GM12874 (cell line): ENCODE measurements at regions not wholly inside any gene's neighbourhood (a gene's known extent, or its start where the extent isn't known, plus 50 kb on each side); places are given as distances from the start of the nearest gene placed in this dataset.

Experiments
- TF ChIP-seq, protein P1 (sequence below): IDR thresholded peaks from 2 replicates; pipeline ENCODE4 v1.5.1; 2011; ENCODE audit warnings: low read depth, mild to moderate bottlenecking, control low read depth, low read length, moderate library complexity; ENCODE audit not compliant: insufficient read depth

- TF ChIP-seq, protein P1, sequence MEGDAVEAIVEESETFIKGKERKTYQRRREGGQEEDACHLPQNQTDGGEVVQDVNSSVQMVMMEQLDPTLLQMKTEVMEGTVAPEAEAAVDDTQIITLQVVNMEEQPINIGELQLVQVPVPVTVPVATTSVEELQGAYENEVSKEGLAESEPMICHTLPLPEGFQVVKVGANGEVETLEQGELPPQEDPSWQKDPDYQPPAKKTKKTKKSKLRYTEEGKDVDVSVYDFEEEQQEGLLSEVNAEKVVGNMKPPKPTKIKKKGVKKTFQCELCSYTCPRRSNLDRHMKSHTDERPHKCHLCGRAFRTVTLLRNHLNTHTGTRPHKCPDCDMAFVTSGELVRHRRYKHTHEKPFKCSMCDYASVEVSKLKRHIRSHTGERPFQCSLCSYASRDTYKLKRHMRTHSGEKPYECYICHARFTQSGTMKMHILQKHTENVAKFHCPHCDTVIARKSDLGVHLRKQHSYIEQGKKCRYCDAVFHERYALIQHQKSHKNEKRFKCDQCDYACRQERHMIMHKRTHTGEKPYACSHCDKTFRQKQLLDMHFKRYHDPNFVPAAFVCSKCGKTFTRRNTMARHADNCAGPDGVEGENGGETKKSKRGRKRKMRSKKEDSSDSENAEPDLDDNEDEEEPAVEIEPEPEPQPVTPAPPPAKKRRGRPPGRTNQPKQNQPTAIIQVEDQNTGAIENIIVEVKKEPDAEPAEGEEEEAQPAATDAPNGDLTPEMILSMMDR, result no peak
Observed at GRCh38 chr9:81079055-81079454, 610.3 kb downstream of the TLE1 start.

- TF ChIP-seq, protein P1, result no peak
Observed at GRCh38 chr9:81078555-81078954, 610.8 kb downstream of the TLE1 start.

- TF ChIP-seq, protein P1, result no peak
Observed at GRCh38 chr9:81077572-81077971, 611.8 kb downstream of the TLE1 start.

DNA sequence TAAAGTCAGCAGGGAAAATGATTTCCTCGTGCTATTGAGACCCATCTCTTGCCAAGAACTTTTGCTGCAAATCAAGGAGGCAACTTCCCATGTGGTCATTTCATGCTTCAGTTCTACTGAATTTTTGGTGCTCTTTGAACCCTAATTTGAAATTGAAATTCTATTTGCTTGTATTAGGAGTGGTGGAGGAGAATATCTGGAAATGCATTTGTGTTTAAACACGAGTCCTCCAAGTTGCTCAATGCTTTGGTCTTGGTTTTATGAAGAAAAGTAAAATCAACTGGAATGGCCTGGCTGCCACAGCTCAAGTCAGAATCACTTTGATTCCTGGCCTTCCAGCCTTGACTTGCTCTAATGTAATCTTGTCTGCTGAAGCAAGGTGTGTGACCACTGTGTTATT, 613.2 kb downstream of the TLE1 start:
- TF ChIP-seq, protein P1, result no peak

- TF ChIP-seq, protein P1, result no peak
Observed at GRCh38 chr9:81074221-81074620, 615.1 kb downstream of the TLE1 start.

DNA sequence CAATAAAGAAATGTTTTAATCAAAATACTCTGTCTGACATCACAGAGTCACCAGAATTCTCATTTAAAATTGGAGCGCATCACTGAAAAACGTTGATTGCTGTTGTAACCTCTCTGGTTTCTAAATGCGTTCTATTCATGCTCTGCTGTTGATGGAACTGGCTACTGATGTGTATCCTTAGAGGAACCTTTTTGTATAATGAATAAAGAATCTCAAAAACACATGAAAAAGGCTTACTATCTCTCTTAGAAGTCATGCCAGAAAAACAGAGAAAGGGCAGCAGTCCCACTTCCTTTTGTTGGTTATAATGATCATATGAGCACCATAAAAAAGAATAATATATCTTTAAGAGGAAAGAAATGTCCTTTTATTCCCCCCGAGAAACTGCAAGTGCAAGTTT, 615.5 kb downstream of the TLE1 start:
- TF ChIP-seq, protein P1, result no peak

DNA sequence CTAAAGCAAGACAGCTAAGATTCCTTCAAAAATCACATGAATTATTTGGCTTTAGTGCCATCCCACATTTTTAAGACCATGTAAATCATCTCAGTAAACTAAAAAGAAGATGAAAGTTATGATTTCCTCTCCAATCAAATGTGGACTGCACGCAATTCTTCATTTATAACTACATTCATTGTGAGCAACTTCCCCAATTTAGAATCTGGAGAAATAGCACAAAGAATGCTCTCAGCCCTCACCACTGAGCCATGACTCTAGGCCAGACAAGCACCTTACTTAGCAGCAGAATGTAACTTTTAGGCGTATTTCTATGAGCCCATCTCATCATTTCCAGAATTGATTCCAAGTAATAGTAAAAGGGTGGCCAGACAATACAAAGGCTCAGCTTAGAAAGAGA, 616.6 kb downstream of the TLE1 start:
- TF ChIP-seq, protein P1, result no peak

DNA sequence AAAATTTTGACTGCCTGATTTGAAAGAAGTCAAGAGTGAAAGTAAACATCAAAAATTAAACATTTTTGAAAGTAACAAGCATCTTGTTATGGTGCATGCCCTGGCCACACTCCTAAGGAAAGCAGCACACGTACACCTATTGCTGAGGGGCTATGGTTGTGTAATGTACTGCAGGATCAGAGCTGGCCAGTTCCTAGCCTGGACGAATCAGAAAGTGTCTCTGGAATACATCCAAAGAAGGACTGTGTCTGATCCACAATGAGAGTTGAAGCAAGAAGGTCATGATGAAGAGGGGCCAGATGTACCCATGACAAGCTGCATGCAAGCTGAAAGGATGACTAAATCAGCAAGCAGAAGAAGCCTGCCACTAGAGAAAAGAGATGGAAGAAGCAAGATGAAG, 618.2 kb downstream of the TLE1 start:
- TF ChIP-seq, protein P1, result no peak
